ENCODE measurements at regions not wholly inside any gene's neighbourhood (a gene's known extent, or its start where the extent isn't known, plus 50 kb on each side); places are given as distances from the start of the nearest gene placed in this dataset.

GRCh38 chr3:82293867-82294266, 532.4 kb upstream of the GBE1 start:
- DNase-seq (ENCODE audit: low read depth) = no peak
- no peak overlapping the region for H3K4me3 ChIP-seq (ENCODE audit: low read depth, low read length)
- no peak for TF ChIP-seq CTCF (IDR thresholded peaks at IDR 0.05; ENCODE audit: control insufficient read depth, extremely low read depth, insufficient read depth)

- TF ChIP-seq CTCF (IDR thresholded peaks at IDR 0.05; ENCODE audit: control insufficient read depth, extremely low read depth, insufficient read depth) = no peak
- no peak for DNase-seq (ENCODE audit: low read depth)
- H3K4me3 ChIP-seq (ENCODE audit: low read depth, low read length) = no peak overlapping the region
These were observed 532.0 kb upstream of the GBE1 start for GRCh38 chr3:82293435-82293834.

- H3K4me3 ChIP-seq (ENCODE audit: low read depth, low read length) = no peak overlapping the region
- DNase-seq (ENCODE audit: low read depth) = no peak
- TF ChIP-seq CTCF (IDR thresholded peaks at IDR 0.05; ENCODE audit: control insufficient read depth, extremely low read depth, insufficient read depth) = no peak
These were observed 526.1 kb upstream of the GBE1 start for GRCh38 chr3:82287562-82287961.

- H3K4me3 ChIP-seq (ENCODE audit: low read depth, low read length) = no peak overlapping the region
- DNase-seq (ENCODE audit: low read depth) = peak; percentile 7
- TF ChIP-seq CTCF (IDR thresholded peaks at IDR 0.05; ENCODE audit: control insufficient read depth, extremely low read depth, insufficient read depth) = no peak
These were observed 519.8 kb upstream of the GBE1 start for GRCh38 chr3:82281205-82281604.

GRCh38 chr3:82276992-82277391, 515.5 kb upstream of the GBE1 start:
- TF ChIP-seq CTCF (IDR thresholded peaks at IDR 0.05; ENCODE audit: control insufficient read depth, extremely low read depth, insufficient read depth) = no peak
- no peak for DNase-seq (ENCODE audit: low read depth)
- H3K4me3 ChIP-seq (ENCODE audit: low read depth, low read length) = no peak overlapping the region

GRCh38 chr3:82274897-82275296, 513.5 kb upstream of the GBE1 start:
- DNase-seq (ENCODE audit: low read depth) = no peak
- H3K4me3 ChIP-seq (ENCODE audit: low read depth, low read length) = no peak overlapping the region
- no peak for TF ChIP-seq CTCF (IDR thresholded peaks at IDR 0.05; ENCODE audit: control insufficient read depth, extremely low read depth, insufficient read depth)

GRCh38 chr3:82265747-82266146, 504.3 kb upstream of the GBE1 start:
- no peak for TF ChIP-seq CTCF (IDR thresholded peaks at IDR 0.05; ENCODE audit: control insufficient read depth, extremely low read depth, insufficient read depth)
- DNase-seq (ENCODE audit: low read depth) = no peak
- H3K4me3 ChIP-seq (ENCODE audit: low read depth, low read length) = no peak overlapping the region
